NCI-H345 treated with DMSO at 0.1 percent for 48 hours (cell line): ENCODE measurements at regions not wholly inside any gene's neighbourhood (a gene's known extent, or its start where the extent isn't known, plus 50 kb on each side); places are given as distances from the start of the nearest gene placed in this dataset.

Experiments used
- DNase-seq: peaks from one replicate; lab custom pipeline; 2025; ENCODE audit not compliant: unreplicated experiment; lab: John Stamatoyannopoulos, UW

DNA sequence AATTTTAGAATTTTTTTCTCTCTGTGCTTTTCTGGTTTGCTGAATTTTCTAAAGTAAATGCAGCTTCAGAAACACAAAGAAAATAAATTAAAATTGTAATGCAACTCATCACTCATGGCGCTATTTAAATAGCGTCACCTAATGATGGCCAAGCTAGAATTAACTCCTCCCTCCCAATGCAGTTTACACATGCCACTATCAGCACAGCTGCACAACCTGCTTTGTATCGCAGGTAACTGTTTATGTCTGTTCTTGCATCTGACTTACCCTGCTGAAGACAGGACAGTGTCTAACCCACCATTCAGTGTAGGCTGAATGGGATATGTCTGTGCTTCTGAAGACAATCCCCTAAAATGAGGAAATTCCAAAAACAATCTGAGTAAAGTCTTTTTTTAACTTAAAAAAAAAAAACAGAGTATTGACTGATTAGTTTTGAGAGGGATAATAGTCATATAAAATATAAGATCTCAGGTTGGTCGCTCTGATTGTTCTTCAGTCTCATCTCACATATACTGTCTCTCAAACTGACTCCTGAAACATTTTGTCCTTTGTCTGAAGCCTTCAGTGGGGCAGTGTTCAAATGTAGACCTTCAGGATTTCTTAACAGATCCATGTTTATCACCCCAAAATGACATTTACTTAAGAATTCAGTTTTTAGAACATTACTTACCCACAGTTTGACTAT is 271.4 kb downstream of the ZEB2 start:
- no peak for DNase-seq

DNA sequence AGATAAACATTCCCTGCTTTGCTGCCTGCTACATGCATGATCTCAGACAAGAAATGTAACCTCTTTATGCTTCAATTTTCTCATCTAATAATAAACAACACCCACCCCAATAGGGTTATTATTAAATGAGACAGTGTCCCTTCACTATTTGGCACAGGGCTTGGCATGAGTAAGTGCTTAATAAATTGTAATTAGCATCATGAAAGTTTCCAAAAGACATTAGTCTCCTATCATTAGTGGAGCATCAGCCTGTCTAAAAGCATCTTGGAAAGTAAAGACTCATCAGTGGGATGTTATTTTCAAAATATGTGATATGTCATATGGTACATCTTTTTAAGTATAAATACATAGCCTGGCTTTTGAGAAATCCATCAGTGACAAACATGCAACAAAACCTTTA is 275.0 kb downstream of the ZEB2 start:
- no peak for DNase-seq

DNA sequence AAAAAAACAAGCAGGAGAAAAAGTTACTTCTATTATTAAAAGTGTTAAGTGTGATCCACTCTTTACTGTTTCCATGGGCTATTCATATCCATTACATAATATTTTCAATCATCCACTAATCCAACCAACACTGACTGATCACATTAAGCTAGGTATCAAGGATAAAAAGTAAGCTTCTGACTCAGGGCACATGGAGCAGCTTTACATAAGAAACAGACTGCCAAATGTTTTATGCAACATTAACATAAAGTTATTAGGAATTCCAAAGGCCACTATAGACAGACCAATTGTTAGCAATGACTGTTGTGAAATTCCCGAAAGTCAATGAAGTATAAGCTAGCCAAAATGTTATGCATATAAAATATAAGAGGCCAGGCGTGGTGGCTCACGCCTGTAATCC is 277.6 kb downstream of the ZEB2 start:
- no peak for DNase-seq

DNA sequence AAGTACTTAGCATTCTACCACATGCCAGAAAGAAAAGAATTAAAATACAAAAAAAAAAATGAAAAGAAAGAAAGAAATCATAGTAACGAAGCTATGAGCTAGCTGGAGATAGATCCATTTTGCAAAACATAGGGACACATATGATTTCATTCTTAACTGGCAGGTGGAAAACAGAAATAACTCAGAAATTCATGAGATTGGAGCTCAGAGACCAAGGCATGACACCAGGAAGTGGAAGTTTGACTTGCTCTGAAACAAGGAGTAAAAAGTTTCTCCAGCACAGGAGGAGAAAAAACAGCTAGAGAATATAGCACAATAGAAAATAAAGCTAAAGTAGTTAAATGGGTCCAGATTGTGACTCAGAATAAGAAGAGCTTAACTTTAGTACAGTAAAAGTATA is 278.1 kb downstream of the ZEB2 start:
- DNase-seq: no peak

DNA sequence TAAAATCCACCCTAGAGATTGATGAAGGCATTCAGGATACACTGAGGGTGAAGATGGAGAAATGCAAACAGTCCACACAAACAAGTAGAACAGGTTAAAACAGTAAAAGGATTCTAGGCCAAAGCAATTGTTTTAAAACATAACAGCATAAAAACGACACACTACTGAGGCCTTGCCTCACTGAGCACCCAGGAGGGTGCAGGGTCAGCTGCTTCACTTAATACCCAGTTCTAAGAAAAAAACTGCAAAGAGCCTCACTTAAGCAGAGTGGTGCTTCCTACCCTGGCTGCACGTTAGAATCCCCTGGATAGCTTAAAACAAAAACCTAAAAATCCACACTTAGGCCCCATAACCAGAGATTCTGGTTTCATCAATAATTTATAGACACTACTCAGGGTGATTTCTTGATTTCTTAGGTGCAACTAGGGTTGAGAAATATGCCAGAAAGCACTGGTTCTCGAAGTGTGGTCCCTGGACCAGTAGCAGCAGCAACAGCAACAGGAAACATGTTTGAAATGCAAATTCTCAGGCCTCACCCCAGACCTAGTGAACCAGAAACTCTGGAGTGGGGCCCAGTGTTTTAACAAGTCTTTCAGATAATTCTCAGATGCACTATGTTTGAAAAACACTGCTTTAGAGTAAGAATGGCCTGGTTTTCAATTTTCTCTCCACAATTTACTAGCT is 279.1 kb downstream of the ZEB2 start:
- DNase-seq: no peak

DNA sequence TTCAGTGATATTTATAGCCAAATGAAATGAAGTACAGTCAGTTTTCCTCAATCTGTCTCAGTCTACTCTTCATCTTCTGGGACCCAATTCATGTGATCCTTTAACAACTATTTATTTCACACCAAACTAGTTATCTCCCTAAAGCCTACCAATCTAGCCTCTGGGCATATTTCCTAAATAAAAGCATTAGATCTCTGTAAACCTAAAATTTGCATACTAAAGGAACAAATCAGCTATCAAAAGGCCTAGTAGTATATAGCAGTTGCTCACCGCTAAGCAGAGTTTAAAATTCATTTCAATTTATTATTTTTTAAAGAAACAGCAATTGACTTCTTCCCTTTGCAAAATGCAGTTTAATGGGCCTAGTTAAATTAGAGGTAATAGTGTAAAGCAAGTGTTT is 280.2 kb downstream of the ZEB2 start:
- no peak for DNase-seq

DNA sequence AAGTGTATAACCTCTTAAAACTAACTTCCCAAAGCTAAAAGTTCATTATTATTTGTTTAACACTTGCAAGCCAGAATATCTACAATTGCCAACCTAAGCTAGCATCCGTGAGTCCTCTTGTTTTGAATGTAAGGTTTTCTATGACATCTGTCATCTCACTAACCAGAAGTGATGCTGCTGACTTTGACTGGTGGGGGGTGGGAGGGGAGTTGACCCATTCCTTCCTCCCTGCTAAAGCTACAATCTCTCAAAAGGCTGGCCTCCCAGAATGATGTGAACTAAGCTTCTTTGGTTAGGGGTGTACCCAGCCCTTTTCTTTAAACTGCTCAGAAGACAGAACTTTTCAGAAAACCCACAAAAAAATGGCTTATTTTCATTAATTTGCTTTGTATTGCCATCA is 280.6 kb downstream of the ZEB2 start:
- DNase-seq: no peak

DNA sequence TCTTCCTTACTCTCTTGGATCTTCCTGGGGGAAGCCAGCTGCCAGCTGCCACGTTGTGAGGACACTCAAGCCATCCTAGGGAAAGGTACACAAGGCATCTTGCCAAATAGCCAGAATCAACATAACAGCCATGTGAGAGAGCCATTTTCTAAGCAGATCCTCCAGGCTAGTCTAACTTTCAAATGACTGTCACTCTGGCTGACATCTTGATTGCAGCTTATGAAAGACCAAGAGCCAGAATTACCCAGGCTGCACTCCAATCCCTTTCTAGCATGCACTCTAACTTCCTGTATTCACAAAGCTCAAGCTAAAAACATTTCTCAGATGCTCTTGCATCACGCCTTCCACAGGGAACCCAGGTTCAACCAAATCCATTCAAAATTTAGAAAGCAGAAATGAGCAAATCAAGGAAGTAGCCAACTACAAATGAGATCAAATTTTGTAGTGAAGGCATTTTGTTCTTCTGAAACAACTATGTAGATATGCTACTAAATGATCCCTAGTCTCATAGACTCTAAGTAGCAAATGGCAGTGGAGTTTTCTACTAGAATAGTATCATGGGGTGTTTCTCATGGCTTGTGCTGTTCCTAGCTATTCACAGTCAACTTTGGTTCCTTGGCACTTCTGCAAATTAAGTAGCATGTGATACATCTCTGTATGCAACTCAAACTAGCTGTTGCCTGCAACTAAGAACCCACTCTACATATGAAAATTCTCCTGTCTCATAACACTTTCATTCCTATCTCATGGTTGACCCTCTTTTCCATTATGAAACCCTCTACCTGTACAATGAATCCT is 281.9 kb downstream of the ZEB2 start:
- DNase-seq: peak; percentile 56

DNA sequence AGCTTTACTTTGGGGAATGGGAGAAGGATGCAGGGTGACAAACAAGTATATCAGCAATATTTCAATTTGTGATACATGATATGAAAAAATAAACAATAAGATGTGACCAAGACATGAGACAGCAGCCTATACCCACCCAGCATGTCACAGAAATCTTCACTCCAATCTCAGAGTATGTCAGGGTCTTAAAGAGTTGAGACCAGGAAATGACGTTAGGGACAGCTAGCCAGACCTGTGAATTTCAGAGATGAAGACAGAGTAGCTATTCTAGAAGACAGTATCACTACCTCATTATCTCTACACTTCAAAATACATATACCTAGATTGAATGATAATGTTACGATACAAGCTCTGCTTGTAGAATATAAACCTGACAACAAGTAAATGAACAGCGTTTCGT is 282.8 kb downstream of the ZEB2 start:
- no peak for DNase-seq

DNA sequence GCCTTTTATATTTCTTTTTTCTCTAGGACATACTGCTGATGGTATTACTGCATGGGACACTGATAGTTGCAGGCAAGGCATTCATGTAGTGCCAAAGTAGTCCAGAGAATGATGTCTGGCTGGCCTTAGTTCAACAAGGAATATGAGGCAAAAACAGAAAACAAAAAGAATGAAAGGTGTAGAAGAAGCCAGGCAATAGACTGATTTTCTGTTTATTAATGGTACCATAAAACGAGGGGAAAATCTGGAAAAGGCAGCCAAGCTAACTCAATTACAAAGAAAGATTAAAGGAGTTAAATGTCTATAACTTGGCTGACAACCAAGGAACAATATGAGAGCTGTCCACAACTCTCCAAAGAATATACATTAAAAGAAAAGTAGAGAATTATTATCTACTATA is 284.9 kb downstream of the ZEB2 start:
- DNase-seq: no peak

DNA sequence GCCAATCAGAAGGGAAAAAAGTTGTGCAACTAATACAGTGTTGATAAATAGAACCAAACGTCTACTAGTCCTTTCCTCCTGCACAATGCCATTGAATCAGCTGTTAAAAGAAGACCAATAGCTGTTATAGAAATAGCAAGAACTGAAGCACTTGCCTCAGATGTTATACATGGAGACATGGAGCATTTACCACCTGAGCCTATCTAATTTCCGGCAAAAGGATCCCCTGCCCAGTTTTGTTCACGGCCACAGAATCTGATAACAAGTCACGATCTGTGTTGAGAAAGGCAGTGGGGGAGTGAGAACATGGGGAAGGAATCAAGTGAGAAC is 285.4 kb downstream of the ZEB2 start:
- no peak for DNase-seq

DNA sequence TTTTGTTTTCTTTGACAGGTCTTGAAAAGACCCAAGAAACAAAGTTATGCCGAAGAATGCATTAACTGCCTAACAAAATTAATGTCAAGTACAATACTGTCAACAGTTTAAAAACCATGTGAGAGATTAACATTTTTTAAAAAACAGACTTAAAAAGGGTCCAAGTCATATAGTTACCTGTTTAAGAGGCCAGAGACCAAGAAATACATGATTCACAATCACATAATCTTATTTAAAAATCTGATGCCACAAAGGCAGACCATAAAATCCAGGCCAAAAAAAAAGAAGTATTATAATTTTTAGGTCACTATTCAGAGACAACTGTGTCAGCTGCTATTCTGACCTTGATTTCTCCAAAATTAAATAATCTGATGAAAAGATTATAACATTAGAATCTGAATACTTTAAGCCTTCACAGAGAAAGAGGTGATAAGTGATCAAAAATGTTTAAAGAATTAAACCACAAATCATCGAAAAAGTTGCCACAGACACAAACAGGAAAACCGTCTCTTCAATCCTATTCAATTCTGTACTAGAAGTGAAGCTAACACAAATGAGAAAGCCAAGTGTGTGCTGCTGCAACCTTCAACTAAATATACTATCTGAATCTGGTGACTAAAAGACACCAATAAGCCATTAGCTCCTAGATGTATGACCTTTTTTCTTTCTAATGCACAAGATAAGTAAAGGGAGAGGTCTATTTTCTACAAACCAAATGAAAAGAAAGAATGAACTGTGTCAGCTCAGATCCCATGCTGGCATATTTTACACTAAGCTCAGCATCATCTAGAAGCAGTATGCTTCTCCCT is 286.0 kb downstream of the ZEB2 start:
- DNase-seq: no peak

DNA sequence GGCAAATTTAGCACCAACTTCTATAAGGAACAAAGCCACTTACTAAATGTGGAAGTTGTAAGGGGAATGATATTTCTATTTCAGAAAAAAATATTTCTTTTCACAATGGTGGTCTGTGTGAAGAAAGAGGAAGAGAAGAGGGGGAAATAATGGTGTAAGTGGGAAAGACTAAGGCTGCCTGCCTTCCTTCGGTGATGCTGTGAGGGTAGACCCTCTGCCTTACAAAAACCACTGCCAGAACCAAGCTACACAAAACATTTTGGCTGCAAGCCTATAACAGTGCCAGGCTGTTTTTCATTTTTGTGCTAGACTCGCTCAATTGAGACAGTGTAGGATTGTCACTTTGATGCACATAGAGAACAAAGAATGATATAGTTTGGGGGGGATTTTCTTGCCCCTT is 286.6 kb downstream of the ZEB2 start:
- no peak for DNase-seq

DNA sequence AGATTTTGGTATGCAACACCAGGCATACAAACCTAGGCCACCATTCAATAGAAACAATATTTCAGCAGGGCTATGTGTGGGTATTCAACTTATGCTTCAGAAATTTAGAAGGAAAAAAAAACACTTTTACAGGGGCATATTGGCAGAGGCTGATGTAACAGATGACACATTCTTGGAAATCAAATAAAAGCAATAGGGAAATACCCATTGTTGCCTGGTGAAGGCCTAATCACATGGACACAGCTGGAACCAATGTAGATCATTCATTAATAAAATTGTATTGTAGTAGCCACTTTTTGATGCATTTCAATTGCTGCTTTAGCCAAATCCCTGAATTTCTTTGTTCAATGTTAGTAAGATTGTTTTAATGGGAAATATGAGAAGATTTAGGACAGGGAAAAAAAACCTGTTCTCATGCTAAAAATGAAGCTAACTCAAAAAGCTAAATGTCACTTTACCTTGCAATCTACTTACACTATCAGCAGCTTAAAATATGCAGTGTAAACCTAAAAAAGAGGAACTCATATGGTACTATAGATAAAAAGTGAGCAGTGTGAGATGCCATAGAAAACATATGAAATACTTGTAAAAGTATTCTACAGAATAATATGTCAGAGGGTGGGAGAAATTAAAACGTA is 289.4 kb downstream of the ZEB2 start:
- no peak for DNase-seq

DNA sequence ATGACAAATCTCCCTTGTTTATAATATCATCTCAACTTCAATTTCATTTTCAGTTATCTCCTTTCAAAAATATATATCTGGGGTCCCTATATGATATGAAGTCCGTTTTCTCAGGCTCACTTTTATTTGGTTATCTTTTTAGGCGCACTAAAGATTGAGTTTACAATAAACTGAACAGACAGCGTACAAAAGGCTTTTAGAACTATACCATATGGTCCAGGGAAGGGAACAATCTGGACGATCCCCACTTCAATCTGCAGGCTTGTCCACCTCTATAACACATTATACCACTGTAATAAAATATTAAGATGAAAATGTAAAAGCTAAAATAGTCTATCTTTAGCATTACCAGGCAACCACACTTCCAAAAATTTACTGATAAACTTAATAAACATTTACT is 289.9 kb downstream of the ZEB2 start:
- no peak for DNase-seq

DNA sequence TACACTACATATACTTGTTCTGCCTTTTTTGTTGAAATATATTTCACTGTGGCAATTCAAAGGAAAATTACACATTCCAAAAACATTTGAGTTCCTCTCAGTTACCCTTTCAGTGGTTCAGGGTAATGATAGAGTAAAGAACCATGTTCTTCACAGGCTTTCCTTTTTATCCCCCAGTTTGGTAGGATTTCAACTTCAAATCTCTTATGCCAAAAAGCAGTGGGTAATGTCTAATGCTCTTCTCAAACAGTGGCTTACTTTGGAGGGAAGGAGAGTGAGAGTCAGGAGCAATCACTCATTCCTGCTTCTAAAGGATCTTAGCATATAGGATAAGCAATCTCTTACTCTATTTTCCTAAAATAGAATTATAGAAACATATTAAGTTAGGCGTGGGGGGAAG is 290.6 kb downstream of the ZEB2 start:
- no peak for DNase-seq

DNA sequence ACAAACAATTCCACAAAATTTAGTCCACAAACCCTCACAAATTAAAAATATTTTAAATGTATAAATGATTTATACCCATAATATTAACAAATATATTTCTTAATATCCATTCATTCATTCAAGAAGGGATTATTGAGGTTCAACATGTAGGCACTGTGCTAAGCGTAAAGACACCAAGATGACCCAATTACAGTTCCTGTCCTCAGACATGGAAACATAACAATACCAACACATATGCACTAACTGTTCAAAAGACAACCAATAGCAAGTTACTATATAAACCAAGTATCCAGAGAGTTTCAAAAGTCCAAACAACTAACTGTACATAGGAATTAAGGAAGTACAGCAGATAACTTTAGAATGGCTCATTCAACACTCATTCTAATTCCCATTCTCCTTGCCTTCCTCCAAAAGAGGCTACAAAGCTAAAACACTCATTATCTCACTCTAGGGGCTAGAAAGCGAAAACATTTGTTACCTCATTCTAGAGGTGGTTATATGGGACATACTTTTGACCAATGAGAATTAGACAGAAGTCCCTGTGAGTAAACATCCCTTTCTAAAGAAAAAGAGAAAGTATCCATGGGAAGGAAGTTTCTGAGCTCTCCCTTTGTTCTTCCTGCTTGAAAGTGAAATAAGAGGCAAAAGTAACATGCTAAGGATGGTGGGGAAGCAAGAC is 292.4 kb downstream of the ZEB2 start:
- no peak for DNase-seq

DNA sequence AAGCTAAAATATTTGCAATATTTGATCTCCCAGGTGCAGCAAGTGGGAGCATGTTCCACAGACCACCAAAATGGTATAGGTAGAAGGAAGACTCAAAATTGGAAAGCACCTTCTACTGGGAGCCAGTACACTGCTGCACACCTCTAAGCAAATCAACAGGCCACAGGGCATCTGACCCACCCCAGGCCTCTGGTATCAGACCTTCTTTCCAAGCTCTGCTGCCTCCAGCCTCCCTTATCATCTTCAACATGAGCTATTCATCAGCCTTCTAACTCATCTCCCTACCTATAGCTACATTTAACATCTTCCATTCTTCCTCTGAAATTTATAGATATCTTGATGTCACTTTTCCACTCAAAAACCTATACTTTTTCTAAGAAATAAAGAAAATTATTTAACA is 294.8 kb downstream of the ZEB2 start:
- no peak for DNase-seq

DNA sequence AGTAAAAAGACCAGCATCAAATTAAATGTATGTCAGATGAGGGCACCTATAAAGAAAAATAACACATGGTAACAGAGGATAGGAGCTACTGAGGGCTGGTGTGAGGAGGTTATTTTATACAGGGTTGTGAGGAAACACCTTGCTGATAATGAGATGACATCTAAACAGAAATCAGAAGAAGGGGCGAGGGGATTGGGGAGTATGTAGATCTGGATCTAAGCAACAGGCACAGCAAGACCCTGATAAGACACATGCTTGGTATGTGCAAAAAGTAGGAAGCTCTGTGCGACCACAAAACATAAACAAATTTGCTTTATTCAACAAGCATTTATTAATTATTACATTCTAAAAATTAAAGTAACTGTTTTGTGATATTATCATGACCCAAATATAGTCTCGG is 295.4 kb downstream of the ZEB2 start:
- no peak for DNase-seq

DNA sequence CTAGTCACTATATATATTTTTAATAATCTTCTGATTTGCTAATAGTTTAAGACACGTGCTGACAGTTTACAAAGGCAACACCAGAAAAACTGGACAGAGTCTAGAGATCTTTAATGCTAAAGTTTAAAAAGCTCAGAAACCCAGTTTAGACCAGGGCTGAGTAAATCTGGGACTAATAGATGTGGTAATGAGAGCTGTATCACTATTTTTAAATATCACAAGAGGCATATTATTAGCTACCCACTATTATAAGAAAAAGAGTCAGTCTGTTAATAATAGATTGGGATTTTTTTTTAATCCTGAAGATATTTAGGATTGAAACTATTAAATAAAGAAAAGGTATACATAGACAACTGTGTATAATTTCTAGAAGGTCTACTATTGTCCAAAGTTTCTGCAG is 299.9 kb downstream of the ZEB2 start:
- DNase-seq: no peak
